ENCODE measurements at regions not wholly inside any gene's neighbourhood (a gene's known extent, or its start where the extent isn't known, plus 50 kb on each side); places are given as distances from the start of the nearest gene placed in this dataset.

DNA sequence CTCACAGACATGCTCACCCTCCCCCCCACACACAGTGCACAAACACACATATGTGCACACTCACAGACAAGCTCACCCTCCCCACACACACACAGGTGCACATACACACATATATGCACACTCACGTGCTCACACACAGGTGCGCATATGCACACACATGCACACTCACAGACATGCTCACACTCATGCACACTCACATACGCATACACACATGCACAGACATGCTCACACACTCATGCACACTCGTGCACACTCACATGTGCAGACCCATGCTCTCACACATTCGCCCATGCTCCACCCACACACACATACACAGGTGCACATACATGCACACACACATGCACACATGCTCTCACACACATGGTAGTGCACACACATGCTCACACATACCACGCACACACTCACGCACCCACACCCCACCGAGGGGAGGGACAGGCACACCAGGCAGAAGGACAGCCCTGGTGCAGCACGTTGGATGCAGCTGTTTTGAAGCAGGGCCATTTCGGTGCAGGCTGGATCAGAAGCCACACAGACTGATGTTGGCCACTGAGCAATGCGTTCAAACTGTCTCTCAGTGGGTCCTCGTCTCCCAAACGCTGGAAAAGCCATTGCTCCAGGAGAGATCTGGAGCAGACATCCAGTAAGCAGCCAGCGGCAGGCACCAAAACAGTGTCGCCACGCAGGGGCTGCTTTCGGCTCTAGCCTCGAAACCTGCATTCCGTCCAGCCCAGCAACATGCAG, 86.2 kb upstream of the ZNF469 start:
- FAIRE-seq (no peak), DNase-seq (ENCODE audit: insufficient read length, low spot score) (no peak)

GRCh38 chr16:88297178-88297720, 85.5 kb upstream of the ZNF469 start:
- no peak for TF ChIP-seq POLR2A (IDR thresholded peaks at IDR 0.05; ENCODE audit: low read depth, low read length)
- DNase-seq (ENCODE audit: insufficient read length, low spot score) (no peak), FAIRE-seq (no peak)

More for the DNA sequence above, 86.2 kb upstream of the ZNF469 start:
- no peak for TF ChIP-seq POLR2A (IDR thresholded peaks at IDR 0.05; ENCODE audit: low read depth, low read length)

- no peak for TF ChIP-seq POLR2A (IDR thresholded peaks at IDR 0.05; ENCODE audit: low read depth, low read length)
- no peak for FAIRE-seq
- no peak for DNase-seq (ENCODE audit: insufficient read length, low spot score)
Observed at GRCh38 chr16:88298181-88298832, 84.5 kb upstream of the ZNF469 start.

DNA sequence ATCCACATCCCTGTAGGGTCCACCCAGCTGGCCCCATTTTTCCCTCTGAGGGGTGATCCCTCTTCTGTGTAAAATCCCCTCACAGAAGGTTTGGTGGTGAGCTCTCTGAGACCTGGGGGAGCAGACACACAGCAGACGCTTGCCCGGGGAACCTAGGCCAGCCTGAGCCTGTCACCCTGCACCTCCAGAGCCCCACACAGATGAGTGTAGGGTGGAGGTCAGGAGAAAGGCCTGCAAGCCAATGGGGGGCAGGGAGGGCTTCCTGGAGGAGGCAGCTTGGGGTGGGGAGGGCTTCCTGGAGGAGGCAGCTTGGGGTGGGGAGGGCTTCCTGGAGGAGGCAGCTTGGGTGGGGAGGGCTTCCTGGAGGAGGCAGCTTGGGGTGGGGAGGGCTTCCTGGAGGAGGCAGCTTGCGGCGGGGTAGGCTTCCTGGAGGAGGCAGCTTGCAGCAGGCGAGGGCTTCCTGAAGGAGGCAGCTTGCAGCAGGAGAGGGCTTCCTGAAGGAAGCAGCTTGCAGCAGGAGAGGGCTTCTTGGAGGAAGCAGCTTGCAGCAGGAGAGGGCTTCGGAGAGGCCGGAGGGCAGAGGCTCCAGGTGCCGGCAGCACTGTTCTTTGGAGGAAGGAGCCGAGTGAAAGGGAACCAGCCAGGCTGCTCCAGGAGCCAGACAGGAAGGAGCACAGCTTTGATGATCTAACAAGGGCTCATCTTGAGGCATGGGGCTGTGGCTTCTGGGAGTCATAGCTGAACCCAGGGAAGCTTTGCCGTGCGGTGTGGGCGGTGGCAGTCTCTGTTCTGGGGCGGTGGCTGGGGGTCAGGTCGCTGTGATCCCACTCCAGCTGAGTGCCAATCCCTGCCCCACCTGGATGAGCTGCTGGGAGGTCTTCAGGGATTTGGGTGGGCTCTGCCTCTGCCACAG, 83.7 kb upstream of the ZNF469 start:
- DNase-seq (ENCODE audit: insufficient read length, low spot score): peak; percentile 33
- no peak for FAIRE-seq
- no peak for TF ChIP-seq POLR2A (IDR thresholded peaks at IDR 0.05; ENCODE audit: low read depth, low read length)

DNA sequence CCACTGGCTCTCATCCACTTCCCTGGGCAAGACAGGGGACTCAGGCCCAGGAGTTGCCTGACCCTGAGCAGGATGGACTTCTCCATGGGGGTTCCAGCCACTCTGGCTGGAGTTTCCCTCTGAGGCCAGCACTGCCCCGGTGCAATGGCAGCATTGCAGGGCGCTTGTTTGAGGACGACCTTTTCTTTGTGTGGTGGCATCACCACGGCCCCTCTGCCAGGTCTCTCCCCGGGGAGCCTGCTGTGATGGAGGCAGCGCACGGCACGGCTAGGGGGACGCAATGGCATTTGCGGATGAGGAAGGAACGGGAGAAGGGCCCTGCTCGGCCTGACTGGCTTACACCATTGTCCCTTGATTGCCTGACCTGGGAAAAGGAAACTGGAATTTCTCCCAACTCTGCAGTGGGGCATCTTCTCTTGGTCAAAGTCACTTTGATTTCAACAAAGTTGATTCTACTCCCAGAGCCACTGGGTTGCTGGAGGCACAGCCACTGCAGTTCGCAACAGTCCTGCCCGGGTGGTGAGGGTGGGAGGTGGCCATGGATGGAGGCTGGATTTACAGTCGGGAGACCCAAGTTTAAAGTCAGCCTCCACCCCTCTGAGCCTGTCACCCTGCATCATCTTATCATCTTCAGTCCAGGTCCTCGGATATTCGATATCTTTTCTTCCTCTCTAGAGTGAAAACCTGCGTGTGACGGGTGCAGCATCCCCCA, 82.9 kb upstream of the ZNF469 start:
- no peak for FAIRE-seq

DNA sequence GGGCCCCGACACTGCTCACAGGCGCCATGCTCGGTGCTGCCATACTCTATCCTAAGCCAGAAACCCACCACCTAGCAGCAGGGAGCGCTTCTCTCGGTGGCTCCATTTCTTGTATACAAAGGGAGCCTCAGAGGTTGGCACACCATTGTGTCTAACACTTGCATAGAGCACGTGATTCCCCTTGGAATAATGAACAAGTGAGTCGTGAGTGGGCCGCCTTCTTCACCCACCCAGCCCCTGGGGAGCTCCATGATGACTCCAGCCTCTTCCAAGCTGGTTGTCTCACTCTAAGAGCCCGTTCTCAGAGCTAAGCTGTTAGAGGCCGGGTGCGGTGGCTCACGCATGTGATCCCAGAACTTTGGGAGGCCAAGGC, 82.3 kb upstream of the ZNF469 start:
- no peak for FAIRE-seq
- DNase-seq (ENCODE audit: insufficient read length, low spot score): no peak

More for the DNA sequence above, 82.9 kb upstream of the ZNF469 start:
- no peak for DNase-seq (ENCODE audit: insufficient read length, low spot score)
- no peak for TF ChIP-seq POLR2A (IDR thresholded peaks at IDR 0.05; ENCODE audit: low read depth, low read length)

GRCh38 chr16:88301431-88301830, 81.3 kb upstream of the ZNF469 start:
- no peak for TF ChIP-seq POLR2A (IDR thresholded peaks at IDR 0.05; ENCODE audit: low read depth, low read length)
- FAIRE-seq (no peak), DNase-seq (ENCODE audit: insufficient read length, low spot score) (no peak)

More for the DNA sequence above, 82.3 kb upstream of the ZNF469 start:
- no peak for TF ChIP-seq POLR2A (IDR thresholded peaks at IDR 0.05; ENCODE audit: low read depth, low read length)

DNA sequence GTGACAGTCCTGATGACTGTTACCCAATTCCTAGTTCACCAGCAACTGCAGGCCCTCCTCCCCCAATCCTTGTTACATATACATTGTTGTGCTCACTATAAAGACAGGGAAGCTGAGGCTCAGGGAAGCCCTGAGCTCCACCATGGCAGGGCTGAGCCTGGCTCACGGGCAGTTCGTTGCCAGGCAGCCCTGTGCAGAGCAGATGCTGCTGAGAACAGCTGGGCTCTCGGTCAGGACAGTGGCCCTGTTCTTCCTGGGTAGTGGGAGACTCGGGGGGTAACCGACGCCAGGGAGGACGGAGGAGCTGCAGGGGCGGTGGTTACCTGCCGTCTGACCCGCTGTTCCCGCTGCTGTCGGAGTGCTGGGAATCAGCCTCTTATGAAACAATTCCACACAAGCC, 80.9 kb upstream of the ZNF469 start:
- DNase-seq (ENCODE audit: insufficient read length, low spot score) (no peak), FAIRE-seq (no peak)
- no peak for TF ChIP-seq POLR2A (IDR thresholded peaks at IDR 0.05; ENCODE audit: low read depth, low read length)

DNA sequence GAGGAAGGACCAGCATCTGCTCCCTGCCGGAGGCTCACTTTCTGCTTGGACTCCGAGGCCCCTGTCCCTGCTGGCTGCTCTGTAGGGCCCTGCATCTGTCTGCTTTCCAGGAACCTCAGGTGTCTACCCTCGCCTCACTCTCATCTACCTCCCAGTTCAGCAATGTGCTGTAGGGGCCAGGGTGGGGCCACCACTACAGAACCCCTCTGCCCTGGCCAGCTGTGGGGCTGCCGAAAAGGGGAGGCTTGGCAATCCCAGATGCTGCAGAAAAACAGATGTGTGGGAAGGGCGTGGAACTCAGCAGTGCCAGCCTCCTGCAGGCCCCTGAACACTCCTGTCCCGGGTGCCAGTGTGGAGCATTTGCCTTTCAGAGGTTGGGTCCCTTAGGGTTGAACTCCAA, 80.1 kb upstream of the ZNF469 start:
- FAIRE-seq: no peak
- TF ChIP-seq POLR2A (IDR thresholded peaks at IDR 0.05; ENCODE audit: low read depth, low read length): no peak
- DNase-seq (ENCODE audit: insufficient read length, low spot score): no peak

GRCh38 chr16:88303405-88303804, 79.4 kb upstream of the ZNF469 start:
- no peak for TF ChIP-seq POLR2A (IDR thresholded peaks at IDR 0.05; ENCODE audit: low read depth, low read length)
- no peak for DNase-seq (ENCODE audit: insufficient read length, low spot score)
- no peak for FAIRE-seq

DNA sequence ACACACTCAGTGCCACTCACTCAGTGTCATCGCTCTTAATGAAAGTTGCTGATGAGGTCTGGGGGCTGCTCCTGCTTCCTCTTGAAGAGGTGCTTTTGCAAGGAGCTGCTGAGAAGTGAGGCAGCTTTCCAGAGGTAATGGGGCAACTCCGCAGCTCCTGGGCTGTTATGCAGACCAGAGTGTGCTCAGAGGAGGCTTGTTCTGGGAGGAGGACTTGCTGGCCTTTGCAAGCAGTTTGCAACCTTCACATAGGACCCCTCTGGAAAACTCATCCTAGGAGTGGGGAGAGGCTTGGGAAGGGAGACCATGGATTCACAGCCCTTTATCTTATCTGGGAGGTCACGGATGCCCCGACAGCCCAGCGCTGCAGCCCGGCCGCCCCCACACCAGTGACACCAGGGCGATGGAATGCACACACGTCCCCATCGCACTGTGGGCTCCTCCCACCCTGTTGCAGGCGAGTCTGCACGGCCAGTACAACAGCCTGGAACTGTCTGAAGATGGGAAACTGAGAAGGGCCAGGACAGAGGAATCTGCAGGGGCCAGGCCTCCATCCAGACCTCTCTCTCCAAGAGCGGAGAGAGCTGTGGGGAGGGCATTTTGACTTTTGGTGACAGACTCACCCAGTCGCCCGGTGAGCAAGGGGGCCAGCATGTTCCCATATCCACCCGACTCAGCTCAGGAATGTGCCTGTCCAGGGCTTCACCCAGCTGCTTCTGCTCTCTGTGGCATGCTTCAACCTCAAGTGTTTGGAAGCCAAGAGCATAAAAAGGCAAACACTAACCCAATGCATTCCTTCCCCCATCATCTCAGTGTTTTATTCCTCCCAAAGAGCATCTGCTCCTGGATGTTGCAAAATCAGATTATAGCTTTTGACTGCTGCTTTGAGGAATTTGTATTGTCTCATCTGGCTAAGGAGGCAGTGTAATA, 78.6 kb upstream of the ZNF469 start:
- DNase-seq (ENCODE audit: insufficient read length, low spot score): peak; percentile 78
- FAIRE-seq: no peak
- peak; percentile 52; the same call in 1 of the 2 replicates for TF ChIP-seq POLR2A (IDR thresholded peaks at IDR 0.05; ENCODE audit: low read depth, low read length)

DNA sequence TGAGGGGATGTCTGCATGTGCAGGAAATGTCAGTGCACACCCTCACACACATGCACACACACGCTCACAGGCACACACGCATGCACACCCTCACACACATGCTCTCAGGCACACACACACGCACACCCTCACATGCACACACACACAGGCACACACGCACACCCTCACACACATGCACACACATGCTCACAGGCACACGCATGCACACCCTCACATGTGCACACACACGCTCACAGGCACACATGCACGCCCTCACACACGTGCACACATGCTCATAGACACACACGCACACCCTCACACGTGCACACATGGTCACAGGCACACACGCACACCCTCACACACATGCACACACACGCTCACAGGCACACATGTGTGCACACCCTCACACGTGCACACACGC, 77.6 kb upstream of the ZNF469 start:
- TF ChIP-seq POLR2A (IDR thresholded peaks at IDR 0.05; ENCODE audit: low read depth, low read length): peak; percentile 20; the same call in 1 of the 2 replicates
- DNase-seq (ENCODE audit: insufficient read length, low spot score) (no peak), FAIRE-seq (no peak)

Measured in H54 (cell line).